ENCODE measurements at regions not wholly inside any gene's neighbourhood (a gene's known extent, or its start where the extent isn't known, plus 50 kb on each side); places are given as distances from the start of the nearest gene placed in this dataset.

DNA sequence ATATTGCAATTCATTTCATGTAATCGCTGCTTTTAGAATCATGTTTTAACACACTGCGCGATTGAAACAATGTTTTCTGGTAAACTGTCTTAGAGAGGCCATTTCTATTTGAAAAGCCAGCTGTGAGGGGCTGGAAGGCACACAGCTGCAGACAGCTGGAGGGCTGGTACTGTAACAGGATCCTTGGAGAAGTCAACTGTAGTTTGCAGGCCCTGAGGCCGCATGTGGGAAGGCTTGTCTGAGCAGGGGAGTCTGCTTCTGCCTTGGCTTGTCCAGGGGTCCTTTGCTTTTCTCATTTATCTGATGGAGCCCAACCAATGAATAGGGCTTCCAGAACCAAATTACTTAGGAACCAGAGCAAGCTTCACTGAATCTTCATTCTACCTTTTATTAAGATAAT lies 313.5 kb downstream of the BLID start:
- no TSS peak for BruUV-seq (replicated peaks)
- Histone ChIP-seq H3K4me1 (ENCODE audit: insufficient read depth, low read length, poor library complexity, severe bottlenecking) (no peaks in the 10 kb centered on the region), H3K36me3 (ENCODE audit: insufficient read depth, low read length) (no peaks in the 10 kb centered on the region), H4K20me1 (ENCODE audit: insufficient read depth, low read length) (no peaks in the 10 kb centered on the region), H2AFZ (ENCODE audit: low read length) (no peak overlapping the region), H3K9me3 (ENCODE audit: low read length) (0 out of 2 replicates have a peak, but pooled peaks cover 5% of the 10 kb centered on the region), H3K79me2 (ENCODE audit: insufficient read depth, low read depth, low read length) (no peaks in the 10 kb centered on the region), H3K4me3 (ENCODE audit: low read depth, low read length, poor library complexity, severe bottlenecking) (no peak overlapping the region), H3K4me2 (ENCODE audit: low read length) (no peak overlapping the region), H3K27ac (ENCODE audit: low read depth, low read length, poor library complexity, severe bottlenecking) (no peak overlapping the region), H3K9me2 (ENCODE audit: insufficient read depth, low read length) (no peaks in the 10 kb centered on the region)
- no peak for DNase-seq (ENCODE audit: low spot score)
- TF ChIP-seq EZH2phosphoT487 (IDR thresholded peaks at IDR 0.05; ENCODE audit: borderline replicate concordance, low read depth, low read length): no peak
- TF ChIP-seq, protein P1, sequence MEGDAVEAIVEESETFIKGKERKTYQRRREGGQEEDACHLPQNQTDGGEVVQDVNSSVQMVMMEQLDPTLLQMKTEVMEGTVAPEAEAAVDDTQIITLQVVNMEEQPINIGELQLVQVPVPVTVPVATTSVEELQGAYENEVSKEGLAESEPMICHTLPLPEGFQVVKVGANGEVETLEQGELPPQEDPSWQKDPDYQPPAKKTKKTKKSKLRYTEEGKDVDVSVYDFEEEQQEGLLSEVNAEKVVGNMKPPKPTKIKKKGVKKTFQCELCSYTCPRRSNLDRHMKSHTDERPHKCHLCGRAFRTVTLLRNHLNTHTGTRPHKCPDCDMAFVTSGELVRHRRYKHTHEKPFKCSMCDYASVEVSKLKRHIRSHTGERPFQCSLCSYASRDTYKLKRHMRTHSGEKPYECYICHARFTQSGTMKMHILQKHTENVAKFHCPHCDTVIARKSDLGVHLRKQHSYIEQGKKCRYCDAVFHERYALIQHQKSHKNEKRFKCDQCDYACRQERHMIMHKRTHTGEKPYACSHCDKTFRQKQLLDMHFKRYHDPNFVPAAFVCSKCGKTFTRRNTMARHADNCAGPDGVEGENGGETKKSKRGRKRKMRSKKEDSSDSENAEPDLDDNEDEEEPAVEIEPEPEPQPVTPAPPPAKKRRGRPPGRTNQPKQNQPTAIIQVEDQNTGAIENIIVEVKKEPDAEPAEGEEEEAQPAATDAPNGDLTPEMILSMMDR (conservative IDR thresholded peaks at IDR 0.05; ENCODE audit: low read length): no peak
- POLR2A ChIA-PET: no interaction called here
- intact Hi-C loops (cut with micrococcal nuclease; ENCODE audit: unreplicated experiment): no loop called here
- CTCF ChIA-PET (ENCODE audit: unreplicated experiment): no interaction called here

DNA sequence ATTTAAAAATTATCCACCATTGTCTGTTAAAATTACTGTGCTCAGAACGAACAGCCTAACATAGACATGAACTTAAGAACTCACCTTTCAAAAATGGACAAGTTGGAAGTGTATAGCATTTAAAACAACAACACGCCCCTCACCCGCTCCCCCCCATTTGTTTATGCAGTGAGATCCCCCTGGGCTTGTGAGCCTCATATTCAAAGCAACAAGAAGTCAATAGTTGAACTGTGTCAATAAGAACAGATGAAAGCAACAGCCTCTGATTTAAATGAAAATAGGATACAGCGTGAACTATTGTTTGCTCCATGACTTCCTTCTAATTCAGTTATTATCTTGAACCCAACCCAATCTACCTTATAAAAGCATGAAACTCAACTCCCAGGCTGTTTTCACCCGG lies 314.2 kb downstream of the BLID start:
- CTCF ChIA-PET (ENCODE audit: unreplicated experiment): no interaction called here
- Histone ChIP-seq H2AFZ (ENCODE audit: low read length) (no peak overlapping the region), H3K4me3 (ENCODE audit: low read depth, low read length, poor library complexity, severe bottlenecking) (no peak overlapping the region), H3K36me3 (ENCODE audit: insufficient read depth, low read length) (no peaks in the 10 kb centered on the region), H3K79me2 (ENCODE audit: insufficient read depth, low read depth, low read length) (no peaks in the 10 kb centered on the region), H3K4me1 (ENCODE audit: insufficient read depth, low read length, poor library complexity, severe bottlenecking) (no peaks in the 10 kb centered on the region), H3K9me3 (ENCODE audit: low read length) (0 out of 2 replicates have a peak, but pooled peaks cover 5% of the 10 kb centered on the region), H4K20me1 (ENCODE audit: insufficient read depth, low read length) (no peaks in the 10 kb centered on the region), H3K4me2 (ENCODE audit: low read length) (no peak overlapping the region), H3K27ac (ENCODE audit: low read depth, low read length, poor library complexity, severe bottlenecking) (no peak overlapping the region), H3K9me2 (ENCODE audit: insufficient read depth, low read length) (no peaks in the 10 kb centered on the region)
- intact Hi-C loops (cut with micrococcal nuclease; ENCODE audit: unreplicated experiment): no loop called here
- DNase-seq (ENCODE audit: low spot score): no peak
- POLR2A ChIA-PET: no interaction called here
- no peak for TF ChIP-seq EZH2phosphoT487 (IDR thresholded peaks at IDR 0.05; ENCODE audit: borderline replicate concordance, low read depth, low read length)
- no TSS peak for BruUV-seq (replicated peaks)

DNA sequence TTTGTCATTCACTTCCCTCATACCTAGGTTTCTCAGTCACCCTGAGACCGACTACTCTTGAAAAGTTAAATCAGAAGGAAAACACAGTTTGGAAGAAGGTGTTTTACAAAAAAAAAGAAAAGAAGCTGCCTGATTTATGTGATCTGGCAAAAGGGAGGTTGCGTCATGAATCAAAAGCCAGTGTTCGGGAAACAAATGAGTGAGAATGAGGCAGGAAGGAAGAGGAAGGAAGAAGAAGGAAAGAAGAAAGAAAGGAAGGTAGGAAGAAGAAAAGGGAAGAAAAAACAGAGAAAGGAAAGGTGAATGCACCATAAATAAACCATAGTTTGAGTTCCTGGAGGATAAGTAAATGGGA lies 314.6 kb downstream of the BLID start:
- CTCF ChIA-PET (ENCODE audit: unreplicated experiment): no interaction called here
- BruUV-seq (replicated peaks): no TSS peak
- DNase-seq (ENCODE audit: low spot score): no peak

More for the DNA sequence above, 314.6 kb downstream of the BLID start:
- Histone ChIP-seq H3K9me2 (ENCODE audit: insufficient read depth, low read length) (no peaks in the 10 kb centered on the region), H3K4me1 (ENCODE audit: insufficient read depth, low read length, poor library complexity, severe bottlenecking) (no peaks in the 10 kb centered on the region), H3K4me2 (ENCODE audit: low read length) (no peak overlapping the region), H2AFZ (ENCODE audit: low read length) (no peak overlapping the region), H3K27ac (ENCODE audit: low read depth, low read length, poor library complexity, severe bottlenecking) (no peak overlapping the region), H3K36me3 (ENCODE audit: insufficient read depth, low read length) (no peaks in the 10 kb centered on the region), H3K79me2 (ENCODE audit: insufficient read depth, low read depth, low read length) (no peaks in the 10 kb centered on the region), H3K4me3 (ENCODE audit: low read depth, low read length, poor library complexity, severe bottlenecking) (no peak overlapping the region), H4K20me1 (ENCODE audit: insufficient read depth, low read length) (no peaks in the 10 kb centered on the region), H3K9me3 (ENCODE audit: low read length) (0 out of 2 replicates have a peak, but pooled peaks cover 5% of the 10 kb centered on the region)
- TF ChIP-seq EZH2phosphoT487 (IDR thresholded peaks at IDR 0.05; ENCODE audit: borderline replicate concordance, low read depth, low read length): no peak
- TF ChIP-seq, protein P1 (conservative IDR thresholded peaks at IDR 0.05; ENCODE audit: low read length): no peak
- intact Hi-C loops (cut with micrococcal nuclease; ENCODE audit: unreplicated experiment): no loop called here
- POLR2A ChIA-PET: interaction anchor here (0.6 to 0.9 kb wide), 2 partner anchors 15 to 345 kb away, joined by 3 read pairs; no protein-coding TSS in a partner anchor
